ENCODE measurements at regions not wholly inside any gene's neighbourhood (a gene's known extent, or its start where the extent isn't known, plus 50 kb on each side); places are given as distances from the start of the nearest gene placed in this dataset.
"Not testable (repeated sequence)": the region's sequence is repeated elsewhere in the genome, so short reads cannot be mapped to it uniquely, and the experiment has no call there.

- no peak for DNase-seq
Measured at GRCh38 chr18:8995096-8995495, 107.4 kb upstream of the NDUFV2 start.

- DNase-seq: no peak
Measured at GRCh38 chr18:8996771-8997432, 105.6 kb upstream of the NDUFV2 start.

DNA sequence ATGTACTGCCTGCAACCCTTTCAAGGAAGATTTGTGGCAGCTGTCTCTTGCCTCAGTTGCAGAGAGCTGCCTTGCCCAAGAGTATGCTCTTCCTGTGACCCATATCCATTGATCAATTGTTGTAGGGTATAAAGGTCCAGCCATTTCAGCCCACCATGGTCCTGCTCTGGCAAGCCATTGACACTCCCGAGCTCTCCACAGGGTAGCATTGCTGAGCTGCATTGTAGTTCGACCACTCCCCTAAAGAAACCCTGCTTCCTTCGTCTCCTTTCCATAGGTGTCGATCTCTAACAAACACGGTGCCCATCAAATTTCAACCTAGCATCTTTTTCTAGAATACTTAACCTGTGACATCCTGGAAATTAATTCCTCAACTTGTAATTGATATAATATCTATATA is 104.9 kb upstream of the NDUFV2 start:
- DNase-seq: no peak

- no peak for DNase-seq
Measured at GRCh38 chr18:8998481-8999217, 103.8 kb upstream of the NDUFV2 start.

- no peak for DNase-seq
Measured at GRCh38 chr18:8999872-9000271, 102.6 kb upstream of the NDUFV2 start.

DNA sequence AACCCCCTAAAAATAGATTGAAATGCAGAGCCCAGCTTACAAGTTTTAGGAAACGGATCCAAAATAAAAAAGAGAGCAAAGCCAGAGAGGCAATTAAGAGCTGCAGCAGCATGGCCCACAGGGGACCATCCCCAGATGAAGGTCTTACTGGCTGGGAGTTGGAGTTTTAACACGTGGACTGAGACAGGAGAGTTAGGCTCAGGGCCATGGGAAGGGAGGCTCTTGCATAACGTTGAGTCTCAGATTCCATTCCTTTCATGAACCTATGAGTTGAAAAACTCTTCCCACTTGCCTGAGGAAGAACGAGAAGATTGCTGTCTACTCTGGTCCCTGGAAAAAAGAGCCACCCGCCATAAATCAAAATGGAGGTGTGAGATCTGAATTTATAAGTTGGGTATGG is 101.8 kb upstream of the NDUFV2 start:
- no peak for DNase-seq

DNA sequence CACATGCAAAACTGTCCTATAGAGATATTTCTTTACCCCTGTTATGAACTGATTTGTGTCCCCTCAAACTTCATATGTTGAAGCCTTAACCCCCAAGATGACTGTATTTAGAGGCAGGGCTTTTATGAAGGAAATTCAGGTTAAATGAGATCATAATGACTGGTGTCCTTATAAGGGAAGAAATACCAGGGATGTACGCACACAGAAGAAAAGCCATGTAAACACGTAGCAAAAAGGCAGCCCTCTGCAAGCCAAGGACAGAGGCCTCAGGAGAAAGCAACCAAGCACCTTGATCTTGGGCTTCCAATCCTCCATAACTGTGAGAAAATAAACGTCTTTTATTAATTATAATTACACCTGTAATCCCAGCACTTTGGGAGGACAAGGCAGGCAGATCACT is 101.3 kb upstream of the NDUFV2 start:
- DNase-seq: no peak

- no peak for DNase-seq
Measured at GRCh38 chr18:9003406-9004100, 98.9 kb upstream of the NDUFV2 start.

DNA sequence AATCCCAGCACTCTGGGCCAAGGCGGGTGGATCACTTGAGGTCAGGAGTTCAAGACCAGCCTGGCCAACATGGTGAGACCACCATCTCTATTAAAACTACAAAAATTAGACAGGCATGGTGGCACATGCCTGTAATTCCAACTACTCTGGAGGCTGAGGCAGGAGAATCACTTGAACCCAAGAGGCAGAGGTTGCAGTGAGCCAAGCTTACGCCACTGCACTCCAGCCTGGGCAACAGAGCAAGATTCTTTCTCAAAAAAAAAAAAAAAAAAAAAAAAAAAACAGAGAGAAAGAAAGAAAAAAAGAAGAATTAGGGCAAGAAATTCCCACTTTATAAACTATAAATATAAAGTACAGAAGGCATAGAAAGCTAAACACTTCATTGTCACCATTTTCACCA is 98.2 kb upstream of the NDUFV2 start:
- DNase-seq: not testable (repeated sequence)

DNA sequence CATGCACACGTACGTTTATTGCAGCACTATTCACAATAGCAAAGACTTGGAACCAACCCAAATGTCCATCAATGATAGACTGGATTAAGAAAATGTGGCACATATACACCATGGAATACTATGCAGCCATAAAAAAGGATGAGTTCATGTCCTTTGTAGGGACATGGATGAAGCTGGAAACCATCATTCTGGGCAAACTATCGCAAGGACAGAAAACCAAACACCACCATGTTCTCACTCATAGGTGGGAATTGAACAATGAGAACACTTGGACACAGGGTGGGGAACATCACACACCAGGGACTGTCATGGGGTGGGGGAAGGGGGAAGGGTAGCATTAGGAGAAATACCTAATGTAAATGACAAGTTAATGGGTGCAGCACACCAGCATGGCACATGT is 94.8 kb upstream of the NDUFV2 start:
- not testable (repeated sequence) for DNase-seq

- no peak for DNase-seq
Measured at GRCh38 chr18:9008200-9008708, 94.2 kb upstream of the NDUFV2 start.

GRCh38 chr18:9008709-9009635 is 93.5 kb upstream of the NDUFV2 start:
- DNase-seq: no peak

GRCh38 chr18:9009703-9010488 is 92.6 kb upstream of the NDUFV2 start:
- no peak for DNase-seq

- no peak for DNase-seq
Measured at GRCh38 chr18:9011431-9011830, 91.1 kb upstream of the NDUFV2 start.

DNA sequence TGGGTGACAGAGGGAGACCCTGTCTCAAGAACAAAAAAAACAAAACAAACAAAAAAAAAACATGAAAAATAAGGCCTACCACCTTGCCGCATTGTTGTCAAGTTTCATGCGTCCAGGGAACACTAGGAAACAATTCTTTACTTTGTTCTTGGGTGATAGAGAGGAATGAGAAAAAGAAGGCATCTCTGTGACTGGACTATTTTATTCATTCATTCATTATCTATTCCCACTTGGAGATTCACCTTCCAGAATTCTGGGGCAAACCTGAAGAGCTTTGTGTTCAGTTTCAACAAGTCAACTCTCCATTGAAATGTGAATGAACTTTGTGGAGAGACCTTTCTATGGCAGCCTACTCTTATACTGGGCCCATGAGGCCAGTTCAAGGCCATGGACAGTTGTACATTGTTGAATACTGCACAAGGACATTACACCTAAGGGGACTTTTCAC is 88.5 kb upstream of the NDUFV2 start:
- DNase-seq: no peak

GRCh38 chr18:9015689-9016088 is 86.8 kb upstream of the NDUFV2 start:
- no peak for DNase-seq

- DNase-seq: no peak
Measured at GRCh38 chr18:9016633-9017166, 85.8 kb upstream of the NDUFV2 start.

DNA sequence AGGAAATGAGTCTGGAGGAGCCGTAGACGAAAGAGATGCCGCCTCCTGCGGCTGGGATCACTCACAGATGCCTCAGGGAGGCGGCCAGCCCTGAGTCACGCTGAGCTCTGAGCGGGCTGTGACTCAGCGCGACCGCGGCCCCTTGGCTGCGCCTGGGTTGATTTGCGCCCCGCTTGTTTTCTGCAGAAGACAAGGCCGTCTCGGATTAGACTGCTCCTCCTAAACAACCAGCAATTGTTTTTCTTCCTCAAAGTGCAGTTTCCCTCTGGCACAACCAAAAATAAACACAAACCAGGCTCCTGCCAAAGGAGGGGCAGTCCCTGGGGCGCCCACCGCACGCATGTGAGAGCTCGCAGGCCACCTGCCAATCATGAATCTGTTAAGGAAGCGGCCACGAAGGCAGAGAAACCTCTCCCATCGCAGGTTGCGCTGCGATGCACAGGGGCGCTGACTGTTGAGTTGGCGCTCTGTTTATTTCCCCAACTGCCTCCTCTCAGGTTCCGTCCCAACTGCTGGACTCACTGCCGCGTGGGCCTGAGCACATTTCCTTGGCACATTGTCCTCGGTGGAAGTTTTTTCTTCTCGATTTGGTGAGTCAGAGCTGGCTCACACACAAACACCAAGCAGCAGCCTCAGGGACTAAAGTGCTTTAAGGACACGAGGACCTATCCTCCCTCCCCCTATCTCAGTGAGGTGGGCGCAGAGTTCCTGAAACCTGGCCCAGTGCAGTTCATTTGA is 85.2 kb upstream of the NDUFV2 start:
- DNase-seq: peak; percentile 17

DNA sequence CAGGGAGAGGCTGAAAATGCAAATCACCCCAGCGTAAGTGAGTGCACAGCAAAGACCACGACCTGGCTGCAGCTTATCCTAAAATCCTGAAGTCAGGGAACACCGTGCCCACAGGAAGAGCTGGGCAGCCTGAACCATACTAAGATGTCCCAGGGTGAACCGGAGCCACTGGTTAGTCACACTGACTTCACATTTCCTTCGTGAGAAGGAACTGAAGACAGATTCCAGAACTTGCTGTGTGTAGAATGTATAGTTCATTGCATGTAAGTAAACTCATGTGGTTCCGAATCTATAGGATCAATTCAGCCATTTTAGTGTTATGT is 84.6 kb upstream of the NDUFV2 start:
- DNase-seq: no peak

- no peak for DNase-seq
Measured at GRCh38 chr18:9019135-9019534, 83.4 kb upstream of the NDUFV2 start.

- DNase-seq: no peak
Measured at GRCh38 chr18:9020221-9020620, 82.3 kb upstream of the NDUFV2 start.
